GM12872 (cell line): ENCODE measurements at regions not wholly inside any gene's neighbourhood (a gene's known extent, or its start where the extent isn't known, plus 50 kb on each side); places are given as distances from the start of the nearest gene placed in this dataset.

Source experiments
- TF ChIP-seq, protein P1 (sequence below): IDR thresholded peaks from 3 replicates; pipeline ENCODE4 v1.5.1; 2011; ENCODE audit warnings: low read depth, mild to moderate bottlenecking, low read length, moderate library complexity; ENCODE audit not compliant: insufficient read depth

DNA sequence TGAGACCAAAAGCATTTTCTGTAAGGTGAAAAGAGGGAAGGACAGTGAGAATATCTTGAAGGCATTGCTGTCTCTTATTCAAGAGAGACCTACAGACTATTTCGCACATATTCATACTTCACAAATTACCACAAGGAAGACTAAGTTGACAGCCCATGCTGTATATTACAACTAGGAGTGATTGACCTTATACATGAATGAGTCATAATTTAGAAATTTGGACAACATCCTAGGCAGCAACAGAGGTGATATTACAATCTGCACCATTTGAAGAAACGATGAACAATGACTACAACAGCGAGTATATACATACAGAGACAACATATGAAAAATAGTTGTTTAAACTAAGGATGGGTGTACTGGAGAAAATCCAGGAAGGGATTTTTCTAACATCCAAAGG is 971.7 kb downstream of the CDH11 start:
- TF ChIP-seq, protein P1, sequence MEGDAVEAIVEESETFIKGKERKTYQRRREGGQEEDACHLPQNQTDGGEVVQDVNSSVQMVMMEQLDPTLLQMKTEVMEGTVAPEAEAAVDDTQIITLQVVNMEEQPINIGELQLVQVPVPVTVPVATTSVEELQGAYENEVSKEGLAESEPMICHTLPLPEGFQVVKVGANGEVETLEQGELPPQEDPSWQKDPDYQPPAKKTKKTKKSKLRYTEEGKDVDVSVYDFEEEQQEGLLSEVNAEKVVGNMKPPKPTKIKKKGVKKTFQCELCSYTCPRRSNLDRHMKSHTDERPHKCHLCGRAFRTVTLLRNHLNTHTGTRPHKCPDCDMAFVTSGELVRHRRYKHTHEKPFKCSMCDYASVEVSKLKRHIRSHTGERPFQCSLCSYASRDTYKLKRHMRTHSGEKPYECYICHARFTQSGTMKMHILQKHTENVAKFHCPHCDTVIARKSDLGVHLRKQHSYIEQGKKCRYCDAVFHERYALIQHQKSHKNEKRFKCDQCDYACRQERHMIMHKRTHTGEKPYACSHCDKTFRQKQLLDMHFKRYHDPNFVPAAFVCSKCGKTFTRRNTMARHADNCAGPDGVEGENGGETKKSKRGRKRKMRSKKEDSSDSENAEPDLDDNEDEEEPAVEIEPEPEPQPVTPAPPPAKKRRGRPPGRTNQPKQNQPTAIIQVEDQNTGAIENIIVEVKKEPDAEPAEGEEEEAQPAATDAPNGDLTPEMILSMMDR: no peak

DNA sequence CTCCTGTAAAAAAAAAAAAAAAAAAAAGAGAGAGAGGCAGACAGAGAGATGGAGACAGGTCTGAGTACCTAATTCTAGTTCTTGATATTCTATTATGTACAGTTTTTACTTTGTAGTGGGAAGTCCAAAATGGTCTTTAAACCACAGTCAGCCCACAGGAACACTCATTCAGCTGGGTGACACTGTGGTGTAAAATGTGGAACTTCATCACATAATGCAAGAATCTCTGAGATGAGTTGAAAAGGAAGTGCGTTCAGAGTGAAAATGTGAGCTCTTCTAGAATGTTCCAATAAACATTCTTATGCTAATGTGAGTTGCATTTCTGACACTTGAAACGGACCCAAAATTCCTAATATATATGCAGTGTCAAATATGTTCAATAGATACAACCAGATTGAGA is 972.1 kb downstream of the CDH11 start:
- TF ChIP-seq, protein P1: no peak

DNA sequence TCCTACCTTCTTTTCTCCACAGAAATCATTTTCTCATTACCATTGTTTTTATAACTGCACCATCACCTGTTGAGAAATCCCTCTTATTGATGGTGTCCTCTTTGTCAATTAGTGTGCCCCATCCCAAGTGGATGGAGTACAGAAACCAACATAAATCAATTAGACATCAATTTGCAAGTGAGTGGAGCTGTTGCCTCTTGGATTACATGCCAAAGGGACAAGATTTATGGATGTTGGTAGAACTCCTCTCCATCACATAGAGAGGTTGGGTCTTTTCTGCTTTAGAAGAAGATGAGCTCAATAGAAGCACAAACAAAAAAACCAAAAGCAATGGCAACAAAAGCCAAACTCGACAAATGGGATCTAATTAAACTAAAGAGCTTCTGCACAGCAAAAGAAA is 973.5 kb downstream of the CDH11 start:
- TF ChIP-seq, protein P1: no peak

DNA sequence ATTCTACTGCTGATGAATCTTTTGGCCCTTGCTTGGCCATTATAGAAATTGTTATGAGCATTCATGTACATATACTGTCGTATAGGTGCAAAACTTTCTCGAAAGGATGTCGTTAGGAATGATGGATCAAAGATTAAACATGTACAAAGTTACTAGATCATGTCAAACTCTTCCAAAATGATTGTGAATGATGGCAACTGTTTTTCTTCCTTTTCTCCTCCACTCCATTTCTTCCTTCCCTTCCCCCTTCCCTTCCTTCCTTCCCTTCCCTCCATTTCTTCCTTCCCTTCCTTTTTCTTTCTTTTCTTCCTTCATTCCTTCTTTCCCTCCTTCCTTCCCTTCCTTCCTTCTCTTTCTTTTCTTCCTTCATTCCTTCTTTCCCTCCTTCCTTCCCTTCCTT is 973.9 kb downstream of the CDH11 start:
- TF ChIP-seq, protein P1: no peak

DNA sequence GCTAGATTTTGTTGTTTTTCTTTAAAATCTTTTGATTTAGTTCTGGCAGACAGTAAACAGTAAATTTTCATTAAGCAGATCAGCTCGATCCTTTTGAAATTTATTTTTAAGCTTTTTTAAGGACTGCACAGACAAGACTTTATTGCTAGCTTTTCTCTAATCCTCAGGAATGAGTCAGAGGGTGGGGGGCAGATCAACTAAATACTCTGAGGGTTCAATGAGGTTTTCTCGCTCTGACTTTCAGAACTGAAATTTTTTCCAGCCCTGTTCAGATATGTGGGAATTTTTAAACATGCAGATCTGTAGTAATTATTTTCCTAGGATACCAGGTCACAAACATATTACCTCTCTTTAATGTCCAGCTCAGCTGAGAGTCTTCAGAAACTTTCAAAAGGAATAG is 977.2 kb downstream of the CDH11 start:
- TF ChIP-seq, protein P1: no peak

DNA sequence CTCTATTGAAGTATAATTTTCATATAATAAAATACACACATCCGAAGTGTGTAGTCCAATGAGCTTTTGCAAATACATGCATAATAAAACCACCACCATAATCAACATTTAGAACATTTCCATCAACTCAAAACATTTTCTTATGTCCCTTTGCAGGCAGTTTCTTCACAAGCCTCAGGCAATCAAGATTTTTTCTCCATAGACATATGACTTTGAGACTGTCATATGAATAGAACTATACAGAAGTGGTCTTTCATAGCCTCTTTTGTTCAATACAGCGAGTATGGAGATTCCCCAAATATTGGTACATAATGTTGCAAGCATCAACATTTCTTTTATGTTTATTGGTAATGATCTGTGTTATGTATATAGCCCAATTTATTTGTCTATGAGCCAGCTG is 983.2 kb downstream of the CDH11 start:
- TF ChIP-seq, protein P1: no peak

DNA sequence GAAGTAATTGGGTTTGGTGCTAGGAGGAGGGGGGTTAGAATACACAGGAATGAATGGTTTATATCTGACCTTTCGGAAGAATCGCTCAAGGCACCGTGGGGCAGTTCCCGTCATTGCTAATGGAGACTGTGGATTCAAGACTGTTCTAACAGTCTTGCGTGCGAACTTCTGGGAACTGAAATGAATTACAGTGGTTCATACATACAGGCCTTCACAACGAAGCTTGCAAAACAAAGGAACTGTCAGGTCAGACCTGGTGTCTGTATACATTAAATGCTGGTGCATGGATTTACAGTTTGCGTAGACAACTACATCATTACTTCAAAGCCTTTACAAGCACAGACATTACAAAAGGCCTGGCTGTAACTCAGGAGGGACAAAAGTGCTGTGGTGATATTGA is 983.9 kb downstream of the CDH11 start:
- TF ChIP-seq, protein P1: no peak

DNA sequence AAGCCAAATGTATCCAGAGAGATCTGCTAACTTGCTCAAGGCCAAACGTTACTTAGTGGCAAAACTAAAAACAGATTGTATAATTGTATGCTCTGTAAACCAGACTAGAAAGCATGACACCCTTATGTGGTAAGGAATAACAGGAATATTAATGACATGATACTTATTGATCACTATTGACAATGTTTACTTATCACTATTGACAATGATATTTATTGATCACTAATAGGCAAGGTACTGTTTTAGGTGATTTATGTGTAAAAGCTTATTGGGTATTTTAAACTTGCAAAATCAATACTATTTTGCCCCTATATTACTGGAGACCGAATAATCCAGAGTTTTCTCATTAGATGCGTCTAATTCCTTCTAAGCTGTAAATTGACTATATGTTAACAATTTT is 985.1 kb downstream of the CDH11 start:
- TF ChIP-seq, protein P1: no peak
